Stimulated activated CD8-positive, alpha-beta memory T cell treated with anti-CD3 and anti-CD28 coated beads, Interleukin-2, amount 100 ng/mL, for 1 hour (primary cell): ENCODE measurements at regions not wholly inside any gene's neighbourhood (a gene's known extent, or its start where the extent isn't known, plus 50 kb on each side); places are given as distances from the start of the nearest gene placed in this dataset.

Source experiments
- DNase-seq, 2 donors: peaks; one replicate each; pipeline ENCODE4 v3.0.0-alpha.2; 2020; ENCODE audit warnings: low read depth in 2 of 2

DNA sequence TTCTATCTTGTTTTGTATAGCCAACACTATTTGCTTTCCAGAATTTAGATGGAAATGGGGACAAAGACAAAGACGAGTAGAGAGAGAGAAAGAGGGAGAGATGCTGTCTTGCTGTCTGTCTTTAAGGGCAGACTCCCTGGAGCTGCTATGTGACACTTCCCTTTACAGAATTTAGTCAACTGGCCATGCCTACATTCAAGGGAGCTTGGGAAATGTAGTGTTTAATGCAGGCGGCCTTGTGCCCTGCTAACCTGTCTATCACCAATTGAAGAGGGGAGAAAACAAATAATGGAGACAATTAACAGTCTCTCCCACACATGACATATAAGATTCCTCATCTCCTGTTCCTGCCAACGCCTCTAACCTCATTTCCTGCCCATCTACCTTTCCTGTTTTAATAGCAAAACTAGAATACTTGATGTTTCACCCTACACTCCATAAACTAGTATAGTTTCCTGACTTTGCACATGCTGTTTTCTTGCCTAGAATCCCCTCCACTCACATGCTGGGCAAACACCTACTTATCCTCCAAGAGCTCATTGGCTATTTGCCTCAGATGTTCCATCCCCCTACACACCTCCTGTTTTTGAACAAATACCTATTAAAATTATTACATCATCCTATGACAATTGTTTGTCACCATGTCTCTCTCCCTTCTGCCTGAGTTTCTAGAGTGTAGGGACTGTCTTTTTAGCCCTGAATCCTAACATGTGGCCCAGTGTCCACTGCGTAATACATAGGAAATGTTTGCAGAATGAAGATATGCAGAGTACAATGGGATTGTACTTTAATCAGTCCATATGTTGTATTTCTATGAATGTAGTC lies 117.2 kb downstream of the SLC25A24 start:
- DNase-seq = no peak

DNA sequence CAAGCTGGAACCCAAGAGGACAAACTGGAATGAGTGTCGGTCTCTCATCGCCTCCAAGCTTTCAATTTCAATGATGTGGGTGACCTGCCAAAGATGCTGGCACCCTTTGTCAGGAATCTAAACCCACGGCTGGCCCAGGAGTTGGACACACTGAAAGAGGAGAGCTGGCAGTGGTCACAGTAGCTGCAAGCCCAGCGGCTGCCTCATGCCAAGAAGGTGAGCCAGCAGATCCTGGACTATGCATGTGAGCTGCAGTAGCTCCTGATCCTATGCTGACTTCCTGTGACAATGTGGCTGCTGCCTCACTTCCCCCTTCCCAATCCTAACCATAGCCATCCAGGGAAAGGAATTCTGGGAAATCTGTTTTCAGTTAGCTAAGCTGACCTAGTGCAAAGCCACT lies 117.0 kb upstream of the VAV3 start:
- DNase-seq = no peak

GRCh38 chr1:108080448-108080847 lies 115.5 kb upstream of the VAV3 start:
- DNase-seq = no peak

DNA sequence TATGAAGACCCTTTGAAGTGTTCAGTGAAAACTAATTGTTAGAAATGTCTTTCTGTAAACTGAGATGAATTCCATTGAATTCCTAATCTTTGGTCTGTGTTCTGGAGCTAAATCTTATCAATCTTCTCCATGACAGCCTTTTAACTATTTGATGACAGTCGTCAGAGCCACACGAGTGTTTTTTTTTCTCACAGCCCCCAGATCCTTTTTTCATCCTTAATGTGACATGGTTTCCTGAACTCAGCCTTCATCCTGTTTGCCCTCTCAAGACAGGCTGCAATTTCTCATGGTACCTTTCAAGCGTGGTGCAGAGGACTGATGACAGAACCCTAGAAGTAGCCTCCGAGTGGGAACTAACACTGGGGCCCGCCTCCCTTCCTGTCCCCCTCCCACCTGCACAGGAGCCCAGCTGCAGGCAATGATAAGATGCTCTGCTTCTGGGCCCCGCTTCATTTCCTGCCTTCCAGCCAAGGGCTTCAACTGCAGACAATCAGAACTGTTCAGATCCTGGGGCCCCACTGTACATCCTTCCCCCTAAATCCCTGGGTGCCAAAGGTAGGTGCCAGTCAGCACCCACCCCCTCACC lies 114.6 kb upstream of the VAV3 start:
- peak in 1 of 2 donors; percentile 16 for DNase-seq

GRCh38 chr1:108077991-108078390 lies 113.0 kb upstream of the VAV3 start:
- DNase-seq = no peak

DNA sequence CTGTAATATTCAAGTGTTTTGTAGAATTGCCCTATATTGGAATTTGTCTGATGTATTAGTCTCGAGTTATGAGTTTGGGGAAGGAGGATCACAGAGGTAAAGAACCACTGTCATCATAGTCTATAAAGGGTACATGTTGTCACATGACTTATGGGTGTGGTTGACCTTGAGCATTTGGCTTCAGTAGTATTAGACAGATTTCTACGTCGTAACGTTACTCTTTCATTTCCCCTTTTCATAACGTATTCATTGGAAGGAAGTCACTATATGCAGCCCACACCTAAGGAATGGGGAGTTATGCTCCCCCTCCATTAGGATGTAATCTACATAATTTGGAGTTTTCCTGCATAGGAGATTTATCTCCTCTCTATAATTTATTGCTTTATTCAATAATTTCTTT lies 110.1 kb upstream of the VAV3 start:
- DNase-seq = no peak

- DNase-seq = no peak
Measured at GRCh38 chr1:108072776-108073175, 107.8 kb upstream of the VAV3 start.

DNA sequence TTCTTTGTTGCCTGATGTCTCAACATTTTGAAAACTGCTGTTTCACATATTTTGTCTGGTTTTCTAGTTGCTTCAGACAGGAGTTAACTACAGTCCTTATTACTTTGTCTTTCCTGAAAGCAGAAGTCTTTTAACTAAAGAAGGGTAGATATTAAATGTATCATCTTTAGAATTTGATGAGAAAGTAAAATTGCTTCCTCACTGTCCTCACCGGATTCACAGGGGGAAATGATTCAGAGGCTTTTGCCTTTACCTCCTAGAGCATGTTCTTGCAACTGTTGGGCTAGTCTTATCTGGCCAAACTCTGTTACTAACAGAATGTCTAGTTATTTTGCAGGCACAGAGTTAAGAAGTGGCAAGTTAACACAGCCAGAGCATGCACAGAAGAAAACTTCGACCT lies 107.2 kb upstream of the VAV3 start:
- no peak for DNase-seq

DNA sequence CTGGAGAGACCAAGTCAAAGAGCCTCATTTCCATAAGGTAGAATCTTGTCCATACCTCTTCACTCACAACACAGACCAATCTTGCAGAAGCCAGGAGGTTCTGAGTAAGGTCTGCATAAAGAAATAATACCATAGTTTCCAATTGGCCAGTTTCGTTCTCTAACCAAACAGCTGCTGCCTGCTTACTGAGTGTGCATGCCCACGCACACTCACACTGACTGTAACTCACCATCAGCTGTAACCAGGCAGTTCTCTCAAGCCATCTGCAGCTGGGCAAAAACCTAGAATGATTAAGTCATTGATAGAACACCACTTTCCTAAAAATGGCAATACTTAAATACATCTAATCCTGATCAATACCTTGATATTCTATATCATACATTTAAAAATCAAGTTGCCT lies 106.6 kb upstream of the VAV3 start:
- DNase-seq = no peak

GRCh38 chr1:108070662-108071061 lies 105.7 kb upstream of the VAV3 start:
- DNase-seq = no peak

DNA sequence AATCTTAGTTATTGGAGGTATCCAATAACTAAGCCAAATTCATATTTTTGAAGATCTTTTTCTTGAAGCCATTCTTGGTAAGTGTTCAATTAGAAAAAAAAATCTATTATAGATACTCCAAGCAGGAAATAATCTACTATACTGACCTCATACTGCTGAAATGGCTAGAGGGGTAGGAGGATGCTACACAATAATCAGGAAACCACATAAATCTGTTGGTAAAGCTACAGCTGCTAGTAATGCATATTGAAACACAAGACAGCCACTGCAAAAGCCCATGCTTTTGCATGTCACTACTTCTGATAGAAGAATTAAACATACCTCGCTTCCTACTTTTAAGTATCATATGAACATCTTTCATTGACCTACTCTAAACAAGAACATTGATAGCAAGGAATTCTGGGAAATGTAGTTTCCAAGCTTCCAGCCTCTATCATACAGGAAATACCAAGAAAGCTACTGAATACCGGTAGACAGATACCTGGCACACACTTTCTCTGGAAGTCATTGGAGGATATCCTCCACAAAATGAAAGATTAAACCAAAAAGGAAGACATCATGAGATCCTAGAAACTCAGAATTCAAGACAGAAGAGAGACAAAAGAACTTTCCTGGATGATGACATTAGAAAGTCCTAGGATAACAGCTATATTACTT lies 103.0 kb upstream of the VAV3 start:
- no peak for DNase-seq

- no peak for DNase-seq
Measured at GRCh38 chr1:108066808-108067207, 101.8 kb upstream of the VAV3 start.

DNA sequence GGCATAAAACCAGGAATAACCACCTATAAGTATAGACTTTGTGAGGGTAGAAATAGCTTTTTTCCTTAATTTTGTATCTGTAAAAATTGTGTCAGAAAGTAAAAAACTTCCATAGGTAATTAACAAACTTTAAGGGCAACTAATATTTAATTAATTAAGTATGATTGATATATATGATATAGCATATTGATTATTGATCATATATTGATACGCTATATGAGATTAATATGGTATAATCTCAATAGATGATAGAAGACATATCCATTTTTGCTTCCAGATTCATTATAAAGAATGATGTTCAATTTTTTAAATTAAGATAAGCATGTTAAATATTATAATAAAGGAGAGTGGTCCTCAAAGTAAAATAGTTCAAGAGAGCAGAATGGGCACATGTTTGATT lies 99.3 kb upstream of the VAV3 start:
- DNase-seq = no peak

- no peak for DNase-seq
Measured at GRCh38 chr1:108063703-108064102, 98.7 kb upstream of the VAV3 start.

GRCh38 chr1:108059945-108060344 lies 95.0 kb upstream of the VAV3 start:
- no peak for DNase-seq

- DNase-seq = no peak
Measured at GRCh38 chr1:108057541-108057940, 92.6 kb upstream of the VAV3 start.

DNA sequence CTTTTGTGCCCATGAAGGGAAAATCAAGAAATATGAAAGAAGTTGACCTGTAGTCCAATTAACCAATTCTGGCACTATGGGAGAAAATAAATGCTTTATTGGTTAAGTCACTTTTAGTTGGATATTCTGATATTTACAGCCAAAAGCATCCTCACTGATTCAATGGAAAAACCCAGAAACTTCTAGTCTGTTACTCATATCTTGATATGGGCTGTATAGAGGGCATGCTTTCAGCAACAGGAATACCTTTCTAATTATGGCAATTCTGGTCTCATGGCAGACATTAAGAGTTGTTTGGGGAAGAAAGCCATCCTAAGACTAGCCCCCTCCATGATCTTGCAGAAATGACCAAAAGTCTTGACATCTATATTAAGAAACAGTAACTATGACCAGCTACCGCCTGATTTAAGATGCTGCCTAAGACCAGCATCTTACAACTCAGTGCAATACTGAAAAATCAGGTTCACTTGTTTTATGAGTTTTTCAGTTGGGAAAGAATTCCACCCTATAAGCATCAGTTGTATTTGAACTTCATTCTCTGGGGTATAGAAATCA lies 91.5 kb upstream of the VAV3 start:
- DNase-seq = no peak

DNA sequence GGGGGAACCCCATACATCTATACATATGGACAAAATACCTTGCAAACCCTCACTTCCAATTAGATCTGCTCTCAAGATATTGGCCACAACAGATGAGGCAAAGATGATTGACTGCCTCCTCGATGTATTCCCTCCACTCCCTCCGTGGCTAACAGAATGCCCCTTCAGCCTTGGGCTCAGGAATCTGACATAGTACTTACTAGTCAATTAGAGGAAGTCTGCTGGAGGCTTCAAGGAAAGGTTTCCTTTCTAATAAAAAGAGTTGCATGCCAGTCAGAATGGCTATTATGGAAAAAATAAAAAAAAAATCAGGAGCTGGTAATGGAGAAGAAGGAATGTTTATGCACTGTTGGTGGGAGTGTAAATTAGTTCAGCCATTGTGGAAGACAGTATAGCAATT lies 90.4 kb upstream of the VAV3 start:
- DNase-seq = no peak

- no peak for DNase-seq
Measured at GRCh38 chr1:108054396-108054795, 89.4 kb upstream of the VAV3 start.

GRCh38 chr1:108053270-108054013 lies 88.5 kb upstream of the VAV3 start:
- no peak for DNase-seq

- no peak for DNase-seq
Measured at GRCh38 chr1:108051631-108052377, 86.8 kb upstream of the VAV3 start.
